ENCODE measurements at regions not wholly inside any gene's neighbourhood (a gene's known extent, or its start where the extent isn't known, plus 50 kb on each side); places are given as distances from the start of the nearest gene placed in this dataset.
"Not testable (repeated sequence)": the region's sequence is repeated elsewhere in the genome, so short reads cannot be mapped to it uniquely, and the experiment has no call there.

DNA sequence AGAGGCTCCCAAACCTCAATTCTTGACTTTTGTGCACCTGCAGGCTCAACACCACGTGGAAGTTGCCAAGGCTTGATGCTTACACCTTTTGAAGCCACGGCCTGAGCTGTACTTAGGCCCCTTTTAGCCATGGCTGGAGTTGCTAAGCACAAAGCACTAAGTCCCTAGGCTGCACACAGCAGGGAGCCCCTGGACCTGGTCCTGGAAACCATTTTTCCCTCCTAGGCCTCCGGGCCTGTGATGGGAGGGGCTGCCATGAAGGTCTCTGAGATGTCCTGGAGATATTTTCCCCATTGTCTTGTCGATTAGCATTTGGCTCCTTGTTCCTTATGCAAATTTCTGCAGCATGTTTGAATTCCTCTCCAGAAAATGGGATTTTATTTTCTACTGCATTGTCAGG, 247.1 kb upstream of the ARPP21 start:
- DNase-seq (ENCODE audit: low read depth in 3 of 3): no peak

DNA sequence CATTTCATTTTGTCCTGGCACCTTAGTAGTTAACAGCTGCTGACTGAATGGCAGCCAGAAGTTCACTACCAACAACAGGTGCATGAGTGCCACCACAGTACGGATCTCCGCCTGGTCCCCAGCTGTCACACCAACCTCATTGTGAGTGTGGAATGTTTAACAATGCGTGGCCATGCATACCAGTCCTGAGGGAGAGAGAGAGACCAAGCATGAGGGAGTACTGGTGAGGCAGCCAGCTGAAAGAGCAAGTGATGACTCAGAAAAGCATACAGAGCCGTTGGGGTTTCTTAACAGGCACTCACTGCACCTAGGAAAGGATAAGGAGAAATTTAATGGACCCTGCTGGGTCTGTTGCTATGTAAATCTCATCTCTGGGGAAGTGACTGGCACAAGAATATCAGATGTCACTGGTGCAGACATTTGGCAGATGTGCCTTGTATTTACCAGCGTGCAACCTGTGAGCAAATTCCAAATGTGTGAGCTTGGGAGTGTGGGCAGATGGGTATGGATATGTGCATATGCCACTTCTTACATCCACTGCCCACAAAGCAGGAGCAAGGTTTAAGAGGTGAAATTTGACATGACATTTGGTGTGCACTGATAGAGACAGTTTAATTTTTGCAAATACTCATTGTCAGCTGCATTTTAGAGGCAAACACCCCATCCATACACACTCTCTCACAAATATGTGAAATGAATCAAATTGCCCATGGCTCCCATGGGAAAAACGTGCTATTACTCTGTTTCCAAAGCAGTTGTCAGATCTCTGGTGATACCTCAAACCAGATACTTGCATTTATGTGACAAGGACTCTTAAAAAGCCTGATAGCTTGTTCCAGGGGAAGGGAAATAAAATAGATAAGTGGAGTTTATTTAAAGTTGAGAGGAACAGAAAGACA, 245.2 kb upstream of the ARPP21 start:
- no peak for DNase-seq (ENCODE audit: low read depth in 3 of 3)

DNA sequence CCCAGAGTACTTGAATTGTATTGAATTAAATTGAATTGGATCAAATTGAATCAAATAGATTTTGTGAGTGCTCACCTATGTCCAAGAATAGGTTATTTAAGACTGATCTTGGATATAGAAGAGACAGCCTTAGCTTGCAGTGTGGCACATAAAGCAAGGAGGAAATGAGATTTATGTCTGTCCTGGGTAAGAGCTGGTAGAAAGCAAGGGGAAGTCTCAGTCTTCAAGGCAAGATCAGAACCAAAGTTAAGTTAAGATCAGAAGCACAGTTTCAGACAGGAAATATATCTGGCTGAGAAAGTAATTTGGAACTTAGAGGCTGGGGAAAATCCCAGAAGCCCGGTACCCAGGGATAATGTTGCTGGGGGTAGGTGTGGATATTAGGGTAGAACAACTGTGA, 244.4 kb upstream of the ARPP21 start:
- no peak for DNase-seq (ENCODE audit: low read depth in 3 of 3)

DNA sequence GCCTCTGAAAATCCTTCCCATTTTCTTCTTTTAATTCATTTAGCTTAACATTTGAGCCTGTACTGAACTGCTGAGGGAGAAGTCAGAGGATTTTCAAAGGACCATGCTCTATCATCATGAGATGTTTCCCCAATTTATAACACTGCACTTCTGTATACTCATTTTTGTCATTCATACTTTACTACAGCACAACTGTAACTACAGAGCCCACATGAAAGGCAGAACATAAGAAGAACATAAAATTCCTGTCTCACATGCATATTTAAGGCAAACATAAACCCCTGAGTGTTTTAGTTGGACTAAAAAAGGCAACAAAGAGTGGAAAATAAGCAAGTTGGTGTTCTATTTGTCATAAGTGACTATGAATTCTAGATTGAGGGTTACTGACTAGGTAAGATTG, 237.7 kb upstream of the ARPP21 start:
- DNase-seq (ENCODE audit: low read depth in 3 of 3): no peak

DNA sequence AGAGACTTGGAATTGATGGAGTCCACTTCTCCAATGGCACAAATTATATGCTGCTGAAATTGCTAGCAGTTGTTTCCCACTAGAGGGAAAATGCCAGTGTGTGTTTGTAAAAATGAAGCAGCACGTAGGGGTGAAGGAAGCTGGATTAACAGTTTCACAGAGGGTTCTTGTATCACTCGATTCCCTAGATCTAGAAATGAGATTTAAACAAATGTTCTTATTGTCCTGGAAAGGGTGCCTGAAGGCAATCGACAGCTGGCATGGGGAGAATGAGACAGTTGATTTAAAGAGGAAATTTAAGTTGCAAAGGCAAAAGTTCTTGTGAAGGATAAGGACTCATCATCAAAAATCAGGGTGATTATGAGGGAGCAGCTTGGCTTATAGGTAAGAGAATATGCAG, 234.8 kb upstream of the ARPP21 start:
- DNase-seq (ENCODE audit: low read depth in 3 of 3): no peak

DNA sequence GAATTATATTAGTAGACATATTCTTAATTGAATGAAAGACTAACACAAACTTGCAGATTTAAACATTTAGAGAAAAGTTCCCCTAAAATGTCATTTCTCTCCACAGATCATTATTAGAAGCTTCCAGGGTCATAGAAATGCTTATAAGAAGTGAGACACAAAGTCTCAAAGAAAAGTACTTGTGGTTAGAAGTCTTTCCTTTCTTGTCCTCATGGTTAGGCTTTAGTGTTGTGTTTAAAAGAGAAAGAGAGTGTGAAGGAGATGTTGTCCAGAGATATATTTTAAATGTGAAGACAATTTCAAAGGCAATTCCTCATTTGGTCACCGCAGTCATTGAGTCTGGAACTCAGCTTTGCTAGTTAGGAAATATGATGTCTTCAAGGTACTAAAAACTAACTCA, 230.4 kb upstream of the ARPP21 start:
- DNase-seq (ENCODE audit: low read depth in 3 of 3): no peak

DNA sequence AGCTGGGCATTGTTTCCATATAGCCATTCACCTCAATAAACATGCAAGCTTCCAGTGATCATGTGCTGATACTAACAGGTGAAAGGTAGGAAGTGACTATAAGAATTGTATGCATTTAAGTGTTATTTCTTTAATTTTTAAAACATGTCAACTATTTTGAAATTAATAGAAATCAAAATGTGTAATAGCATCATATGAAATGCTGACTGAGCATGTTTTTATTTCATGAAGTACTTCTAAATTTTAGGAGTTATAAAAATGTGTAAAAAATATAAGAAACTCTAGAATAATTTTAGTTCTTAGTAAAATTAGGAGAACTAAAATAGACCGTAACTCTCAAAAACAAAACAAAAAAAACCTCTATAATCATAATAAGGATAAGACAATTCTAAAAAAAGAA, 229.3 kb upstream of the ARPP21 start:
- no peak for DNase-seq (ENCODE audit: low read depth in 3 of 3)

DNA sequence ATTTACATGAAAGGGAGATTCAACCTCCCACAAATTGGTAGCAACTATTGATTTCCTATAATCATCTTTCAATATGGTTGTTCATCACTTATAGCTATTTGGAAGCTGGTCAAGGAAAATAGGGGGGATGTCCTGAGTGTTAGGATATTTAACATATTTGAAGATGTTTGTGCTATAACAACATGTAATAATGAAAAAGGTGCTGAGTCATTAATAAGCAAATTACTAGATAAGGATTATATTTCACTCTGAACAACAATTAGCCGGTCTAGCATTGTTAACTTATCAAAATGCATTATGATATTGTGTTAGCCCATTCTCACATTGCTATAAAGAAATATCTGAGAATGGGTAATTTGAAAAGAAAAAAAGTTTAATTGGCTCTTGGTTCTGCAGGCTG, 225.8 kb upstream of the ARPP21 start:
- DNase-seq (ENCODE audit: low read depth in 3 of 3): no peak

DNA sequence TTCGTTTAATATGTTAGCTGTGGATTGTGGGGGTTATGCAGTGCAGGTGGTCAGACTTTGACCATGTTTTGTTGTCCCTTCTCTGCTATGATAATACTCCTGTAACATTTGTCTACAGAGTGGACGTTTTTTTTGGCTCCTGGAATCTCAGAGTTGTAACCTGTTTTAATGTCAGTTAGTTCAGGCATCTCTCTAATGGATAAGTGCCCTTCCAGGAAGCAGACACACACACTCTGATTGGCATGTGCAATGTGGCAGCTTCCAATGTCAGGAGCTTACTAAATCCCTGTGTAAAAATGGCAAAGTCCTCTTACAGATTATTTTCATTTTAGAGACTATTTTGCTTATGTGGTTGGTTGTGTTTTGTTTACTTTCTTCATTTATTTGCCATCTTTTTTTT, 222.2 kb upstream of the ARPP21 start:
- no peak for DNase-seq (ENCODE audit: low read depth in 3 of 3)

DNA sequence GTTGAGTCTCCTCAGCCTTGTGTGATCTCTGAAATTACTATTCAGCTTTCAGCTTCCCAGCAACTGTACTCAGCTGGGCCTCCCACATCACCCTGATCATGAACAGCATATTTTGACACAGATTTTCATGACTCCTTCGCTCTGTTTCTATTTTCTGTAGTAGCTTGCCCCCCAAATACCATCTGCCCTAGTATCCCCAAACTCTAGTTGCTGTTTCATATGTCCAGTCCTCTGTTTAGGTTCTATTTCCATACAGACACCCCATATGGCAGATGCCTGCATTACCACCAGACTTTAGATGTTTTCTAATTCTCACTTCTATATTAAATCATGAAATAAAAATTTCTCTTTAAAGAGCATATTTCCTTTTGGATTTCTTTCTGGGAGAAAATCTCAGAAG, 217.2 kb upstream of the ARPP21 start:
- no peak for DNase-seq (ENCODE audit: low read depth in 3 of 3)

DNA sequence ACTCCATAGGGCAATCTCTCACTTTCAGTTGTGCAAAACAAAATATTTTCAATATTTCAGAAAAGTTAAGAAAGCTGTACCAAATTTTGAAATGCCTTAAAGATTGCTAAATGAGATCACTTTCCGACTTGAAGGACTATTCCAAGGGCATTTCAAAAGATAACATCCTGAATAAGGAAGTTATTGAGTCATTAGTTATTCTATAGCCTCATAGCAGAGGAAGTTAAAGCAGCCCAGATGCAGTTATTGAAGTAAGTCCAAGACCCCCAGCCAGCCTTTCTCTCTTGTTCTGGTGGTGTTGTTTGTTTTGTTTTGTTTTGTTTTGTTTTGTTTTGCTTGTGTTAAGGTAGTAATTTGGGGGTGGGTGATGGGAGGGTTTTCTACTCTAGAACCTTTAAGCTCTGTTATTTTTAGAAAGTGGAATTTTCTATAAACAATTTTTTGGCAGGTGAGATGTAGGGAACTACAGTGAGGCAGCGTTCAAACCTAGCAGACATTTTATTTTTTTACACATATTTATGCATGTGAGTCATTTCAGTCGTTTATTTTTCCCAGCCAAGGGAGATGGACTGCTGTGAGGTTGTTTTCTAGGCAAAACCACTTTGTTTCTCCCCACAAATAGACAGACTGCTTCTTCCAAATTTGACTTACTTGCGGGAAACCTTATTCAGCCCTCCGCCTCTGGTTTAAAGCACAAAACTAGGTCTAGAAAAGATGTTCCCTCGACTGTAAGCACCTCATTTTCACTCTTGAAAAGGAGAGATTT, 216.3 kb upstream of the ARPP21 start:
- DNase-seq (ENCODE audit: low read depth in 3 of 3): no peak

DNA sequence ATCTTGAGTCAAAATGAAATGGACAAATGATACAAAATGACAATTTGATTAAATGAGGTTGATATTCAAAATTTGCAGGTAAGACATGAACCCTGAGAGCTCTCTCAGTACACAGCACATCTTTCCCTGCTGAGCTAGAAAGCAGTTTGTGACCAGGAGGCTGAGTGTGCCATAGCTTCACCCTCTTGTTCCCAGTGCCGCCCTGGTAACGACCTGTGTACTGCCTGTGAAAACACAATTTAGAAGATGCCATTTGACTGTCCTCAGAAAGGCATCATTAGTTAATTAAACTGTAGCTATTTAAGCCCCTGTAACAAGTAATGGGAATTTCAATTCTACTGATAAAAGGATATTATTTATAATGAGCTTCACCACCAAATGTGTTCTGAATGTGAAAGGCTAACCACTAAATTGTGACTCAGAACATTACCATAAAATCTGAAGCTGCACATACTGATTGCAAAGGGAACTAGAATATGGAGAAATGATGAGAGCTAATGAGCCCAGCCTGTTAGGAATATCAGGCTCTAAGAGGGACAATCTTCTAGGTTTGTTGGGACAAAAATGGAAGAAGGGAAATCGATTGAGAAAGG, 212.9 kb upstream of the ARPP21 start:
- DNase-seq (ENCODE audit: low read depth in 3 of 3): no peak

DNA sequence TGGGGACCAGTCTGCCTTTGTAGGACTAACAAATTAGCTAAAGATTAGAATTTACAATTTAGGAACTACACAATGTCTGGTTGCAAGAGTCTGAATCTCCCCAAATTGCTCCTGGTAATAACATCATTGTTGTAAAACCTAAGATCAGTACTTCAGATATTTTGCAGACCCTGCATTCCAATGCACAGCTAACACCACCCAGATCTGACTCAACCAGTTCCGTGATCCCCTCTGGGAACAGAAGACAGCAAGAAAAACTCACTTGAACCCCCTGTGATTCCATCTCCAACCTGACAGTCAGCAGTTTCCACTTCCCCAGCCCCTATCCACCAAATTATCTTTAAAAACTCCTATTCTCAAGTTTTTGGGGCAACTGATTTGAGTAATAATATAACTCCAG, 201.9 kb upstream of the ARPP21 start:
- DNase-seq (ENCODE audit: low read depth in 3 of 3): no peak

DNA sequence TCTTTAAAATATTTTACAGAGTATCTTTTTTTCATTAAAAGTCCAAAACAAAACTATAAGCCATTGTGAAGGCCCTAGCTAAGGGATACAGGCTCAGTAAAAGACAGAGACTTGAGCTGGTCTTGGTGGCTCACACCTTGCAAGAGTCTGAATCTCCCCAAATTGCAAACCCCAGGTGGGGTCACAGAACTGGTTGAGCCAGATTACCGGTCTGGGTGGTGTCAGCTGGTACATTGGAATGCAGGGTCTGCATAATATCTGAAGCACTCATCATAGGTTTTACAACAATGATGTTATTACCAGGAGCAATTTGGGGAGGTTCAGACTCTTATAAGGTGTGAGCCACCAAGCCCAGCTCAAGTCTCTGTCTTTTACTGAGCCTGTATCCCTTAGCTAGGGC, 201.2 kb upstream of the ARPP21 start:
- DNase-seq (ENCODE audit: low read depth in 3 of 3): no peak

DNA sequence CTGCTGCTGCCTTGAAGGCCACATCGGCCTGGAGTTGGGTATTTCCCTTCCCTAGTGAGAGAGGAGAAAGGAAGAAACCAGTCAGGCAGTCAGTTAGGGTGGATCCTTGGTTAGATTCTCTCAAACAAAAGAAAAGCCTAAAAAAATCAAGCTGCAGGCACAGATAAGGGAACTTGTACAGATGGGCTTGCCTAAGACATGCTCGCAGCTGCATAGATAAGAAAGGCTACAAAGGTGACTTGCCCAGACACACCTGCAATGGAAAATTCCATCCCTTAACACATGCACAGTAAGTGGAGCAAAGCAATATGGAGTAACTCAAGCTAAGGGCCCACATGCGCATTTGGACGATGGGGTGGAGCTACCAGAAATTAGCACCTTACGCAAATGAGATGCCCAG, 199.7 kb upstream of the ARPP21 start:
- DNase-seq (ENCODE audit: low read depth in 3 of 3): no peak

DNA sequence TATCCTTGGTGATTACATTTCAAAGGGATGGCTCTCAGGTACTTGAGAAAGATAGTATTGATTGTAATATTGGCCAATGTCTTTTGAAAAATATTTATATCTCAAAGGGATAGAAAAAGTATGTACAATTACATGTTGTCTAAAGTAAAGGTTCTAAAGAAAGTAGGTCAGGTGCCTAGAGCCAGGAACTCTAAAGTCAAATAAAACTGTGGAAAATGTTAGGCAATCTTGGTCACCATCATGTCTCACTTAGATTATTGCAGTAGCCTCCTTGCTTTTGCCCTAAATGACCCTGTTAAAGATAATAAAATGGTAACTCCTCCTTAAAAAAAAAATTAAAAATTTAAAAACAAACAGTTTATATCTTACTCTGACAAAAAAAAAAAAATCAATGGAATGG, 198.5 kb upstream of the ARPP21 start:
- no peak for DNase-seq (ENCODE audit: low read depth in 3 of 3)

DNA sequence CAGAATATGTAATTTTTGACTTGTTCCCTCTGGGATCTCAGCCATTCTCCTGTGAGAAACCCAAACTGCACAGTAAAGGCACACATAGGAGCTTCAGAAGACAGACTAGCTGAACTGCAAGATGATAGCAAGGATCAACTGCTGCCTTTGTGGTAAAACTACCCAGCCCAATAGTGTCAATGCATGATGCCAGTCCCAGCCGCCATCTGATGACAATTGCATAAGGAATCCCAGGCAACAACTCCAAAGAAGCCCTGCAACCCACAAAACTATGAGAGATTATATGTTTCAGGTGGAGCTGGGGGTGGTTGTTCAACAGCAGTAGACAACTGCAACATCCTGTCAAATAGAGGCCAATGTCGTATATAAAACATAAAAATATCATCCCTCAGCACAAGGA, 192.4 kb upstream of the ARPP21 start:
- DNase-seq (ENCODE audit: low read depth in 3 of 3): no peak

DNA sequence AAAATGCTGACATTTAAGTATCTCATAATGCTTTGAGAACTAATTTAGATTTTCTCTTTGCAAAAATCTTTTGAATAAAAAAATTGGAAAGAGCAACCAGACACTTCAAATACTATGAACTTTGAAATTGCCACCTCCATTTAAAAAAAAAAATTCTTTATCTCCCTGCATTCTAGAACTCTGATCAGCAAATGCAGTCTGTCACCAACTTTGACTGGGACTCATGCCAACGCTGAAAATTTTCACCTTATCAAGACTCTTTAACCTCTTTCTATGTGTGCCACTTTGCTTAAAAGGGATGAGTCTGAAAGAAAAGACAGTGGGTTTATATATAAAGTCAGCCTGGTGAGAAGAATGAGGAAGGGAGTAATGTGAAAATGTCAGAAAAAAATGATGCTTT, 191.2 kb upstream of the ARPP21 start:
- no peak for DNase-seq (ENCODE audit: low read depth in 3 of 3)

DNA sequence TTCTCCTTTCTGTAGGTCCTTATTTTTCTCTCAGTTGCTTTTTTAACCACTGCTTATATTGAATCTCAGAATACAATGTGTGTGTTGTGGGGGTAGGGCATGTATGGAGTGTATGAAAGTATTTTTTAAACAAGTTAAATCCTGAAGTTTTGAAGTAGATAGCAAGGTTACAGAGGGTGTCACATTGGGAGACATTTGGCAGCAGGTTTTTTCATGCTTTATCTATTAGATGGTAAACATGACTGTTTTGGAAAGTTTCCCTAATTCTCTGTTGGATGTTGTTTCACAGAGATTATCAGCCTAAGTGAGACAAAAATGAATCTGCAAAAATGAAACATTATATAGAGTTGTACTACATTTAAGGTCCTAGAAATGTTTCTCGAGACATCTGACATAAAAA, 190.6 kb upstream of the ARPP21 start:
- DNase-seq (ENCODE audit: low read depth in 3 of 3): no peak

DNA sequence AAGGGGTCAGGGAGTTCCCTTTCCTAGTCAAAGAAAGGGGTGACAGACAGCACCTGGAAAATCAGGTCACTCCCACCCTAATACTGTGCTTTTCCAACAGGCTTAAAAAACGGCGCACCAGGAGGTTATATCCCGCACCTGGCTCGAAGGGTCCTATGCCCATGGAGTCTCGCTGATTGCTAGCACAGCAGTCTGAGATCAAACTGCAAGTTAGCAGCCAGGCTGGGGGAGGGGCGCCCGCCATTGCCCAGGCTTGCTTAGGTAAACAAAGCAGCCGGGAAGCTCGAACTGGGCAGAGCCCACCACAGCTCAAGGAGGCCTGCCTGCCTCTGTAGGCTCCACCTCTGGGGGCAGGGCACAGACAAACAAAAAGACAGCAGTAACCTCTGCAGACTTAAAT, 184.5 kb upstream of the ARPP21 start:
- not testable (repeated sequence) for DNase-seq (ENCODE audit: low read depth in 3 of 3)

DNA sequence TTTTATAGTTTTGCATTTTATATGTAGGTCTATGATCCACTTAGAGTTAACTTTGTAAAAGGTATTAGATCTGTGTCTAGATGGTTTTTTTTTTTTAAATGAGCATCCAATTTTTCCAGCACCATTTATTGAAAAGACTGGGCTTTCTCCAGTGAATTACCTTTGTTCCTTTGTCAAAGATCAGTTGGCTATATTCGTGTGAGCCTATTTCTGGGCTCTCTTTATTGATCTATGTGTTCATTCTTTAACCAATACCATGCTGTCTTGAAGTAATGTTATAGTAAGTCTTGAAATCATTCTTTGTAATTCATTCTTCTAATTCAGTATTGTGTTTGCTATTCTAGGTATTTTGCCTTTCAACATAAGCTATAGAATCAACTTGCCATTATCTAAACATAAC, 165.4 kb upstream of the ARPP21 start:
- DNase-seq (ENCODE audit: low read depth in 3 of 3): no peak

DNA sequence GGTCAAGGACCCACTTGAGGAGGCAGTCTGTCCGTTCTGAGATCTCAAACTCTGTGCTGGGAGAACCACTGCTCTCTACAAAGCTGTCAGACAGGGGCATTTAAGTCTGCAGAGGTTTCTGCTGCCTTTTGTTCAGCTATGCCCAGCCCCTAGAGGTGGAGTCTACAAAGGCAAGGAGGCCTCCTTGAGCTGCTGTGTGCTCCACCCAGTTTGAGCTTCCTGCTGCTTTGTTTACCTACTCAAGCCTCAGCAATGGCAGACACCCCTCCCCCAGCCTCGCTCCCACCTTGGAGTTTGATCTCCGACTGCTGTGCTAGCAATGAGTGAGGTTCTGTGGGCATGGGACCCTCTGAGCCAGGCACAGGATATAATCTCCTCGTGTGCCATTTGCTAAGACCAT, 156.8 kb upstream of the ARPP21 start:
- DNase-seq (ENCODE audit: low read depth in 3 of 3): not testable (repeated sequence)

DNA sequence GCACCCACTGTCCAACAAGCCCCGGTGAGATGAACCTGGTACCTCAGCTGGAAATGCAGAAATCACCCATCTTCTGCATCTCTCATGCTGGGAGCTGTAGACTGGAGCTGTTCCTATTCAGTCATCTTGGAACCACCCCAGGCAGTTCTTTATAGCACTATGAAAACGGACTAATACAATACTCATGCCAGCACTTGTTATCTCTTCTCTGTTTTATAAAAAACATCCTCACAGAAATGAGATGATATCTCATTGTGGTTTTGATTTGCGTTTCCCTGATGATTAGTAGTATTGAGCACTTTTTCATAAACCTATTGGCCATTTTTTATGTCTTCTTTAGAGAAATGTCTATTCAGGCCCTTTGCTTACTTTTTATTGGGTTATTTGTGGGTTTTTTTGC, 156.2 kb upstream of the ARPP21 start:
- no peak for DNase-seq (ENCODE audit: low read depth in 3 of 3)
